Lung (tissue), 11 donors: ENCODE measurements at regions not wholly inside any gene's neighbourhood (a gene's known extent, or its start where the extent isn't known, plus 50 kb on each side); places are given as distances from the start of the nearest gene placed in this dataset.

Experiments used
- ATAC-seq: fragments of 200-7000 bp; cut with Tn5 transposase; one replicate; pipeline ENCODE4 v1.9.1; 2020; ENCODE audit warnings: moderate number of reproducible peaks; ENCODE audit not compliant: insufficient read depth, low FRiP score
- DNase-seq, 3 donors: peaks; one replicate each; pipeline ENCODE4 v3.0.0-alpha.2; 2013 to 2017
- H3K27ac ChIP-seq, 2 donors: one replicate each; pipeline ENCODE4 v1.5.1; 2013; ENCODE audit warnings: mild to moderate bottlenecking in 2 of 2, moderate library complexity in 2 of 2, control low read depth in 1 of 2, inconsistent platforms in 1 of 2, low read depth in 1 of 2, low read length in 1 of 2
- H3K27me3 ChIP-seq, 3 donors: one replicate each; pipeline ENCODE4 v1.5.1; 2013; ENCODE audit warnings: low read length in 2 of 3; ENCODE audit not compliant: control insufficient read depth in 3 of 3, insufficient read depth in 3 of 3
- H3K36me3 ChIP-seq, 4 donors: one replicate each; pipeline ENCODE4 v1.5.1; 2013; ENCODE audit warnings: low read length in 4 of 4, mild to moderate bottlenecking in 1 of 4, moderate library complexity in 1 of 4; ENCODE audit not compliant: control insufficient read depth in 4 of 4, insufficient read depth in 4 of 4
- H3K4me1 ChIP-seq, 5 donors: one replicate each; pipeline ENCODE4 v1.5.1; 2013; ENCODE audit warnings: low read length in 5 of 5, mild to moderate bottlenecking in 2 of 5, moderate library complexity in 1 of 5; ENCODE audit not compliant: control insufficient read depth in 5 of 5, insufficient read depth in 5 of 5
- H3K4me3 ChIP-seq: one replicate; pipeline ENCODE4 v1.5.1; 2013; ENCODE audit warnings: mild to moderate bottlenecking, control low read depth, moderate library complexity
- H3K9ac ChIP-seq, 2 donors: one replicate each; pipeline ENCODE4 v1.5.1; 2013; ENCODE audit warnings: low read length in 2 of 2, control low read depth in 1 of 2; ENCODE audit not compliant: insufficient read depth in 1 of 2
- H3K9me3 ChIP-seq, 4 donors: one replicate each; pipeline ENCODE4 v1.5.1; 2013; ENCODE audit warnings: low read length in 3 of 4, mild to moderate bottlenecking in 1 of 4, moderate library complexity in 1 of 4; ENCODE audit not compliant: control insufficient read depth in 4 of 4, insufficient read depth in 3 of 4
- WGBS, 2 donors: extraction: QIAGEN DNeasy Blood & Tissue Kit; methylation state at CpG; one replicate each; pipeline ENCODE4 v1.1.7; 2013; 5-methylcytosine and 5-hydroxymethylcytosine counted together
- TF ChIP-seq, protein P1 (sequence below): IDR thresholded peaks from 2 replicates; pipeline ENCODE4 v1.5.1; 2012; ENCODE audit warnings: mild to moderate bottlenecking; ENCODE audit errors: control extremely low read depth, extremely low read depth
- donor health status: control.
- donor health status: control.
- donor health status: Bipolar disorder and iron deficiency.
- donor health status: healthy.
- donor health status: DM: yes; HTN: yes; CAD: no.

DNA sequence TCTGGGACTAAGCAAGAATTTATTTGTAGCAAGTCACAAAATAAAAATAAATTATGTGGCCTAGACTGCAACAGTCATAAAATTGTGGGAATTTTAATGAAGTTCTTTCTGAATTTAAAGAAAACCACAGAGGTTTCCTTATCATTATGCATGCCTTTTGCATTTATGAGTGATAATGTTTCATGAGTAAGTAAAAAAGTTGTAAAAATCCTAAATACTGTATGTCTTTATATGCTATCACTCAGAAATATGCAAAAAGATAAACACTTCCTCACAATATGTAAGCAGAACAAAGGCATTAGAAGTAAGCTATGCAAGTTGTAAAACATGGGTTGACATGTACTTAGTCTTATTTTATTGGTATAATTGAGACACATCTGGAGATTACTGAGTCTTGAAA lies 239.4 kb upstream of the PDE3A start:
- DNase-seq (peak in 1 of 3 donors; percentile 37), ATAC-seq (no peak)
- peaks cover 0 to 2% (median 0%) of the 10 kb centered on the region in 3 donors for H3K27me3 ChIP-seq
- TF ChIP-seq, protein P1, sequence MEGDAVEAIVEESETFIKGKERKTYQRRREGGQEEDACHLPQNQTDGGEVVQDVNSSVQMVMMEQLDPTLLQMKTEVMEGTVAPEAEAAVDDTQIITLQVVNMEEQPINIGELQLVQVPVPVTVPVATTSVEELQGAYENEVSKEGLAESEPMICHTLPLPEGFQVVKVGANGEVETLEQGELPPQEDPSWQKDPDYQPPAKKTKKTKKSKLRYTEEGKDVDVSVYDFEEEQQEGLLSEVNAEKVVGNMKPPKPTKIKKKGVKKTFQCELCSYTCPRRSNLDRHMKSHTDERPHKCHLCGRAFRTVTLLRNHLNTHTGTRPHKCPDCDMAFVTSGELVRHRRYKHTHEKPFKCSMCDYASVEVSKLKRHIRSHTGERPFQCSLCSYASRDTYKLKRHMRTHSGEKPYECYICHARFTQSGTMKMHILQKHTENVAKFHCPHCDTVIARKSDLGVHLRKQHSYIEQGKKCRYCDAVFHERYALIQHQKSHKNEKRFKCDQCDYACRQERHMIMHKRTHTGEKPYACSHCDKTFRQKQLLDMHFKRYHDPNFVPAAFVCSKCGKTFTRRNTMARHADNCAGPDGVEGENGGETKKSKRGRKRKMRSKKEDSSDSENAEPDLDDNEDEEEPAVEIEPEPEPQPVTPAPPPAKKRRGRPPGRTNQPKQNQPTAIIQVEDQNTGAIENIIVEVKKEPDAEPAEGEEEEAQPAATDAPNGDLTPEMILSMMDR: no peak
- no peak overlapping the region for H3K9ac ChIP-seq
- no peak overlapping the region for H3K4me3 ChIP-seq
- H3K9me3 ChIP-seq: no peaks in the 10 kb centered on the region
- no peaks in the 10 kb centered on the region for H3K4me1 ChIP-seq
- no peaks in the 10 kb centered on the region for H3K36me3 ChIP-seq
- H3K27ac ChIP-seq: no peak overlapping the region

DNA sequence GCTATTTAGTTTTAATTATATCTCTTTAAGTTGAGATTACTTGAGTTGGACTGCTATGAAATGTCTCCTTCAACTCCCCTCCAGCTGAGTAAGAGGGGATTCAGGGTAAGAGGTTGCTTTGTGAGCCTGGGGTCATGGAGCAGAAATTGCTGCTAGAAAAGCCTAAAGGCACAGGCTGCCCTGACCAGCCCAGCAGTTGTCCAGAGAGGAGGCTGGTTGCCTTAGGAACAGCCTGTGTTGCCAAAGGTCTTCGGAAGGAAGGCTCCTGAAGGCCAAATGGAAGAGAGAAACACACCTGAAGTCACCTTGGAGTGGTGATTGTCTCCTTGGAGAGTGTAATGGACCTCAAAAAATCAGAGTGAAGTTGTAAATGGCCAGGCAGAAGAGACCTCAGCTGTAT lies 235.5 kb upstream of the PDE3A start:
- H3K27ac ChIP-seq: no peak overlapping the region
- ATAC-seq (no peak), DNase-seq (no peak)
- no peak overlapping the region for H3K9ac ChIP-seq
- peaks cover 0 to 2% (median 0%) of the 10 kb centered on the region in 3 donors for H3K27me3 ChIP-seq
- H3K36me3 ChIP-seq: no peaks in the 10 kb centered on the region
- no peaks in the 10 kb centered on the region for H3K9me3 ChIP-seq
- no peaks in the 10 kb centered on the region for H3K4me1 ChIP-seq
- WGBS, 2 donors: 88 to 95% methylated on average over 1 of the region's 1 CpG
- TF ChIP-seq, protein P1: no peak
- H3K4me3 ChIP-seq: no peak overlapping the region

DNA sequence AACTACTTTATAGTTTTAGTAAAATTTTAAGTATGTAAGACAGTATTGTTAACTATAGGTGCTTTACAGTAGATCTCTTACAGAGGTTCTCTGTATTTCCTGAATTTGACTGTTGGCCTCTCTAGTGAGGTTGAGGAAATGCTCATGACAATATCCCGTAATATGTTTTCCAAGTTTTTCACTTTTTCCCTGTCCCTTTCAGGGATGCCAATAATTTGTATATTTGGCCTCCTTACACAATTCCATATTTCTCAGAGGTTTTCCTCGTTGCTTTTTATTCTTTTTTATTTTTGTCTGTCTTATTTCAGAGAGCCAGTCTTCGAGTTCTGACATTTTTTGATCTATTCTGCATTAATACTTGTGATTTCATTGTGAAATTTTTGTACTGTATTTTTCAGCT lies 233.7 kb upstream of the PDE3A start:
- Histone ChIP-seq H3K4me3 (no peak overlapping the region), H3K27ac (no peak overlapping the region), H3K36me3 (no peaks in the 10 kb centered on the region), H3K4me1 (no peaks in the 10 kb centered on the region), H3K9me3 (no peaks in the 10 kb centered on the region), H3K9ac (no peak overlapping the region), H3K27me3 (peaks cover 0 to 2% (median 0%) of the 10 kb centered on the region in 3 donors)
- whole genome bisulfite sequencing, 2 donors: 89 to 95% methylated on average over 3 of the region's 3 CpGs
- TF ChIP-seq, protein P1: no peak
- no peak for ATAC-seq
- no peak for DNase-seq

DNA sequence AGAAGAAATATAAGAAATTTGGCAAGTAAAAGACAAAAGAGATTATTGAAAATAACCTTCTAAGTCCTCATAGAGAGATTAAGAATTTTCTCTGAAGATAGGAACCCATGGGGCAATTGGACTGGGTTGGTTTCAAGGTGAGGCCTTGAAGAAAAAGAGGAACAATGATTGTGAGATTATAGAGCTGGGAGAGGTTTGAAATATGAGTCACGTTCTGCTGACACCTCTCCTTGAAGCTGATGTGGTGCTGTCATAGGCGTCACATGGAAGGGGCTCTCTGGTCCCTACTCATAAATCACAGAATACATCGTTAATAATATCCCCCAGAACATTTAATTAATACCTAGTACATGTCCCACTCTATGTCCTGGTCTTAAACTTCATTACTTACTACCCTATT lies 227.6 kb upstream of the PDE3A start:
- Histone ChIP-seq H3K4me3 (no peak overlapping the region), H3K27me3 (no peaks in the 10 kb centered on the region), H3K4me1 (no peaks in the 10 kb centered on the region), H3K9me3 (no peaks in the 10 kb centered on the region), H3K27ac (no peak overlapping the region), H3K9ac (no peak overlapping the region), H3K36me3 (no peaks in the 10 kb centered on the region)
- TF ChIP-seq, protein P1: no peak
- 55 to 83% methylated on average over 3 of the region's 3 CpGs for WGBS, 2 donors
- DNase-seq (no peak), ATAC-seq (no peak)
